Fibroblast of skin of left biceps (primary cell): ENCODE measurements at regions not wholly inside any gene's neighbourhood (a gene's known extent, or its start where the extent isn't known, plus 50 kb on each side); places are given as distances from the start of the nearest gene placed in this dataset.
"Not testable (repeated sequence)": the region's sequence is repeated elsewhere in the genome, so short reads cannot be mapped to it uniquely, and the experiment has no call there.

Experiments used
- DNase-seq, 2 experiments: peaks; one replicate each; pipeline ENCODE4 v3.0.0-alpha.2; 2013; ENCODE audit warnings: low read depth in 2 of 2

DNA sequence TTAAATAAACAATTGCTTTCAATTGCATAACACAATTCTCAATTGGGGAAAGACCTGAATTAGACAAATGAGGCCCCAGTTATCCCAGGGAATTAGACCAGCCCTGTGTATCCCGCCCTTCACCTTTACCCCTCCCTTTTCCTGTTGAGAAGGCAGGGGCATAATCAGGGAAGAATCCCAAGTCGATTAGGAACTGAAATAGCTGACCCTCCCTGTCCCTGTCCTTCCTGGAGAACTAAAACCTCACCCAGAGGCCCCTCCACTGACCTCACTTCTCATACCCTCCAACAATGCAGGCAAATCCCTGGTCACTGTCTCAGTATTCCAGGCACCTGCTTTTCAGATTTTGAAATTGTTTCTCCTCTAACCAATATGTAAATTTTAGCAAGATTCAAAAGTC lies 165.4 kb upstream of the CDH11 start:
- no peak for DNase-seq

DNA sequence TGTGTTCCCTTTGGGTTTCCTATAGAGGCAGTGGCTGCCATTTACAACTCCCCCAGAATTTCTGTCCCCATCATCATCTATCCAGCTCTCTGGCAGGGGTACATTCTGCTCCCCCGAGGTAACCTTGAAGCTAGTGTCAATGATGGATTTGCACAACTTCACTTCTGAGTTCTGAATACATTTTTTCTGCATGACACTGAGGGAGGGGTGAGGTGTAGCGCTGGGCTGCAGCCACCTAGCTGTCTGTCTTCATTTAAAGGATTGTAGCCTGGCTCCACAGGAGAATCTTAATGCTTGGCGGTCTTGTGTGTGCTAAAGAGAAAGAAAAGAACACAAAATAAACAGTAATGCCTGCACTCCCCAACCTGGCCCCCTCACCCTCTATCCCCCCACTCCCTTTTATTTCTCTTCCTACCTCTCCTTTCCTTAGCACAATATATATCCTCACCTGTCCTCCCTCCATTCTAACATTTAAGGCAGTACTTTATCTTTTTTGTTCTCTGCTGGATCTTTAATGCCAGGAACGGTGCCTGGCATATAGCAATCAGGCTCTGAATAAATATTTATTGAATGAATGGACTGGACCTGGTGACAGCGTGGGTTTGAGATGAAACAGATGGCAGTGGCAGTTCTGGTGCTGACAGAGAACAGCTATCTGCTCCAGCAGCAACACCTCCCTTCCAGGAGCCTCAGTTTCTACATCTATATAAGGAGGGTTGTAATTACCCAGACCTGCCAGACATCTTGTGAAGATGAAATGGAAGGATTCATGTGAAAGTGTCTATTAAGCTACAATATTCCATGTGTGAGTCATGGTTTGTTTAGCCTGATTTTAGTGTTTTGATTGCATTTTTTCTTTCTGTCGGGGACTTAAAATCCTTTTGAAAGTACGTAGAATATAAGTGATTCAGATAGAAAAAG lies 163.5 kb upstream of the CDH11 start:
- DNase-seq: no peak

DNA sequence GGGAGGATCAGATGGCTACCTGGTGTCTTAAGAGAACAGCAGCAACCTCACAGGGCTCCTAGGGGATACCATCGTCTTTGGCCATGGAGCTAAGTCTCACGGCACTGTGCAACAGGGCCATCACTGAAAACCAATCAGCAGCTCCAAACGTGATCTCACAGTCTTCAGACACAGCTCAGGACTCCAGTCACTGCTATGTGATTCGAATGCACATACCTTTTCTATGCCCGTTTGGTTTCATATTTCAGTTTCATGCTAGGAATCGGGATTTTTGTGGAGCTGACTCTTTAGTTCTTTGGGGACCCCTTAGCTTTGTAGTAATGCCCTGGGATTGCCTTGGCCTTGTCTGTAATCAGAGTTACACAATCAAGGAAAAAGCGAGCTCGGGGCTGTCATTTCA lies 162.8 kb upstream of the CDH11 start:
- DNase-seq: no peak

DNA sequence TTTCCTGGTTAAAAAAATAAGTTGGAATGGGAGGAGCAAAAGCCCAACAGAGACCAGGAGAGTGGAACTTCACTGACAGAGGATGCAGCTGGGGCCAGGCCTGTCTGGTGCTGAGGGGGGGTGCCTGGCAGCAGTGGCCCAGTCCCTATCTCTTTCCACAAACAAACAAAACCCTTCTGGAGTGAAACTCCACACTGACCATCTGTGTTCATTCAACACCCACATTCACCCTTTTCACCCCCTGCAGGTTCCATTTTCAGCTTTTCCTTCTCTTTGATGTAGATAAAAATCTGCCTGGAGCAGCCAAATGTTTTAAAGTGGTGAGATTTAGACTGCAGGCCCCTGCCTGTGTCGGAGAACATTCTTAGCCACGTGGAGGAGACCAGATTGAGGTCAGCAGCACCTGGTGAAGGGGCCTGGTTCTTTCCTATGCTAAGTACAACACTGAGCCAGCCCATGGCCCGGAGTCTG lies 161.4 kb upstream of the CDH11 start:
- DNase-seq: no peak

DNA sequence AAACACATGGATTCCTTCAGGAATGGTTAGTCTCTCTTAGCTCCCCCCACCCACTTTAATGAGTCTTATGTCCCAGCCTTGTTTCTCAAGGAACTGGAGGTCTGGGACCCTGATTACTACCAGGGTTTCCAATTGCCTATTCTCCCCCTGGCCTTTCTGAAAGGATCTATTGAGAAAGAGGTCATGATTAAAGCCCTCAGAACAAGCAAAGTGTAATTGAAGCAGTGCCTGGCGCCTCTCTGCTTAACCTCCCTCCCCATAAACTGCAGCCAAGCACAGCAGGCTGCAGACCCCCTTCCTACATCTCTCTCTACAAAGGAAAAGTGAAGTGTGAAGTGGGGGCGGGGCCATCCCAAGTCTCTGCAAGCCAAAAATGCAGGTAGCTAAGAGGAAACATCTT lies 159.7 kb upstream of the CDH11 start:
- no peak for DNase-seq

DNA sequence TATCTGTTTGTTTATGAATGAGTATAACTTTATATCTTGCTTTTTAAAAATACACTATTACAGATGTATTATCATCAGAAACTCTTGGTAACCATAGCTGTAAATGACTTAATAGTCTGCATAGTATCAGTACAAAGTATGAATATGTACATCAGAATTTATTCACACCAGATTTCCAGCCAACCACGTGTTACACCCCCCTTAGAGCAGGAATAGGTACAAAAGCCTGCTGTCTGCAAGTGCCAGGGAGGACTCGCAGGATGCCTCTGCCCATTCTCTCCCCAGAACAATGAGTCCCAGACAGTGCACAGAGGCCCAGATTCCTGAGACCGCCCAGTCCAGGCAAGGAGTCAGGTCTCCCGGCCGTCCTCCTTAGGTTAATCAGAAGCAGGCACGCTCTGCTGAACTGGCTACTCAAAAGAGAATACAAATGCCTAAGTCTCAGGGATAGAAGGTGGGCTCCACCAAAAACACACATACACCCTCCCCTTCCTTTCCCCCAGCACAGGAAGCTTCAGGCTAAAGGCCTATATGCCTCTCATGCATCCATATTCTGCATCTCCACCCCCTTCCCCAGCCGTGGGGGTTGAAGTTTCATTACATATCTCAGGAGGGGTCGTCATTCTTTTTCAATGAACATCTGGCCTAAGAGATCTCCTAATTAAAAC lies 159.1 kb upstream of the CDH11 start:
- no peak for DNase-seq

DNA sequence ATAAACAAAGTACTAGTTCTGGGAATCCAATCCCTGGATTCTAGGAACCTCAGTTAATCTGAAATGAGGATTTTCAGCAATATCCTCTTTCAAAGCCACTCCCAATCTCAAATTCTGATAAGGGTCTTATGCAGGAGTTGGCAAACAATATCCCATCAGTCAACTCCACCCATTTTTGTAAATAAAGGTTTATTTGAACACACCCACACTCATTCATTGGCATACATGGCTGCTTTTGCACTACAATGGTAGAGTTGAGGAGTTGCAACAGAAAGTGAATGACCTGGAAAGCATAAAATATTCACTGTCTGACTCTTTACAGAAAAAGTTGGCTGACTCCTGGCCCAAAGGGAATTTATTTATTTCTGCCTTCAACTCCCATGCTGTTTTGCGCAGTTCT lies 157.7 kb upstream of the CDH11 start:
- DNase-seq: no peak

DNA sequence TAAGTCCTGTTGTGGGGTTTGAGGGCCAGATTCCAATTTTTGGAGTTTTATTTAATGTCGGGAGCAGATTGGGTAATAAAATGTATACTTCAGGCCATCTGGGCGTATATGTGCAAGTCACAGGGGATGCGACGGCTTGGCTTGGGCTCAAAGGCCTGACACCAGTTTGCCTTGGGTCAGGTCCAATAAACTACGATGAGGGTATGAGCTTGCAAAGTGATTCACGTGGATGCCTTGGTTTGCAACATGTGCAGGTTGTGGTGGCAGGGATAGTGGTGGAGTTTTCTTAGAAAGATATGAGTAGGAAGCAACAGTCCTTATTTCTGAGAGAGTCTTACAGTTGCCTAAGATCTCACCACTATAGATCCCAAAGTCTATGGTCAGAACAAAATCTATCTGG lies 157.0 kb upstream of the CDH11 start:
- no peak for DNase-seq

DNA sequence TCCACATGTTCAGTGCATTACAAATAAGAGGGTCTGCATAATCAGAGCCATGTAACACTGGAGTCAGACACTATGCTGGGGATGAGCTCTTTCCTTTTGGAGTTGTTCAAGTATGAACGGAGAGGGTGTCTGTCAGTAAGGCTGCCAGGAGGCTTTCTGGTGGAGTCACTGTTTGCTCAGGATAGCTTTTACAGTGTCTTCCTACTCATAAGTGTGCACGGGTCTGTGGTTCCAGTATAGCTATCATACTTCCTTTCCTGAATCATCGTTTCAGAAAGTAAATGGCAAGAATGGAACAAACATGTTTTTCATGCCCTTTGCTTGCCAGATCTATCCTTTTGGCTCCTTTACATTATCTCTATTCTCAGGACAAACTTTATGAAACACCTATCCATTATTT lies 152.7 kb upstream of the CDH11 start:
- peak in 1 of 2 experiments; percentile 8 for DNase-seq

DNA sequence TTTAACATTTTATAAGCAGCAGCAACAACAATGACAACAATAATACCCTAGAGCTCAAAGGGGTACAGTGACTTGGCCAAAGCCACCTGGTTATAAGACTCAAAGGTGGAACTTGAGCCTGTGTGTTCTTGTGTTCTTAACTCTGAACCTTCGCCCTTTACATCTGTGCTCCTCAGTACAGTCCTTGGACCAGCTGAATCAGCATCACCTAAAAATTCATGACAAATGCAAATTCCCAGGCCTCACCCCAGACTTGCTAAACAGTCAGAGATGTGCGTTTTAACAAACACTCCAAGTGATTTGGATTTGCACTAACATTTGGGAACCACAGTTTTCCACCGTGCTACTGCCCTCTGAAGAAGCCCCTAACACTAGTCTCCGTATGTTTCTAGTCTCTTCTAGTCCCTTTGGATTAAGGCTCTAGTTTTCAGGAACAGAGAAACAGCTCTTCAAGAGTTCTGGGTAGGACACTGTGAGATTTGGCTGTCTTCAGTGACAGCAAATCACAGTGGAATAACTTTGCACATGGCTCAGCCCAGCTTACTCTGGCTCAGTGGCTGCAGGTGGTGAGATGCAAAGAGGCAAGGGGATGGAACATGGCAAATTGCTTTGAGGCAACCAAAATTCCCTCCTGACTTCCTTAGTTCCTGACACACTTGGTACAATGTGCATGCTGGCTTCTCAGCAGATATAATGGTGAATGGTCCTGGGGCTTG lies 151.0 kb upstream of the CDH11 start:
- DNase-seq: no peak

DNA sequence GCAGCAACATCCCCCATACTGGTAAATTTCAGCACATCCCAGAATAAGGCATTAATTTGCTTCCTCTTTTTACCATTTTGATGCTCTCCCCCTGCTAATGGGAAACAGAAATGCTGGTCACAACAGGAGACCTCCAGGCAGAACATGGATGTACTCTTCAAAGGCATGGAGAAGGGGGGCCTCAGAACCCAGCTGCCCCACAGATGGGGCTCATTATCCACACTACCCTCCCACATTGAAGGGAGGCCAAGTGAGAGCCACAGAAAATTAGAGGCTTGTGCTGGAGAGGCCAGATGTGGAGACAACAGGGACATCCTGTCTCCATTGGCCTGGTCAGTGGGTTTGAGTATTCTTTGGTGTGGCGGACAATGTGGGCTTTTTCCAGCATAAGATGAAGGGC lies 150.1 kb upstream of the CDH11 start:
- DNase-seq: peak in 1 of 2 experiments; percentile 10

DNA sequence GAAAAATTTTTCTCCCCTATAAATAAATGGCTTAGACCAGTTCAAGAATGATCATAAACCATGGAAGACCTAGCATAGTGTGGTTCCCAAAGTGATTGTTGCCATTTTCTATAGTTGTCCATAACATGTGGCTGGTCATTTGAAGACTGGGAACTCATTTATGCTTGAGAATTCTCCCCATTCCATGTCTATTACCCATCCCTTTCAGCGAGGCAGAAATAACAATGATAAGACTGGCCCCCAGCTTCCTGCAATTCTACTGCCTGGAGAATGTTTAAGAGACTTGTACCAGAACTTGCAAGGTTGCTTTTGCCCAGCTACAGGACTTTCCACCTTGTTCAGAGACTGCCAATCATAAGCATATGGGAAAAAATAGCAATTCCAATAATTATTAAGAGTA lies 146.5 kb upstream of the CDH11 start:
- no peak for DNase-seq

DNA sequence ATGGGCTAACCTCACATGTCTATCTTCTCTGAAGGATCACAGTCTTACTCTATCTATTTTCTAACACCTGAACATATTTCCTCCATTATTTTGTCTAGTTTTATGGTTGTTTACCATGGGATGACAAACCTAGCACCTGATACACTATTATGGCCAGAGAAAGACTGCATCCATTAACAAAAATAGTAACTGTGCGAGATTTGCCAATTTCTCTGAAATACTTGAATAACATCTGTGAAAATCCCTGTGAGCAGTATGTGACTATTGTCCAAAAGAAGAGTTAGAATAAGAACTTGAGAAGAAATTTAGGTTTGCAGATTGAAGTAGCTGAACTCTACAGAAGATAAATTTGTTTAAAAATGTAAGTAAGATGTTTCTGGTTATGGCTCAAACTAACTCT lies 142.0 kb upstream of the CDH11 start:
- DNase-seq: no peak

DNA sequence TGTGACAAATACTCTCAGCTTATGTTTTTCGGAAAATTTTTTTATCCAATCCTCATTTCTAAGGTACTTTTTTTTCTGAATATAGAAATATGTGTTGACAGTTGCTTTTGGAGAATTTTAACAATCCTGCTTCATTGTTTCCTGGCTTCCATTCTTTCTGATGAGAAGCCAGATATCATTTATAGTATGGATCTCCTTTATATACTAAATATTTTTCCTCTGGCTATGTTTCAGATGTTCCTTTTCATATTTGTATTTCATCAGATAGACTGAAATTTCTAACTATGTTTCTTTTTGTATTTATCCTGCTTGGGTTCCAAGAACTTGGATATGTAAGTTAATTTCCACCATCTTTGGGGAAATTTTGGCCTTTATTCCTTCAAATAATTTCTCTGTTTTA lies 138.9 kb upstream of the CDH11 start:
- no peak for DNase-seq

DNA sequence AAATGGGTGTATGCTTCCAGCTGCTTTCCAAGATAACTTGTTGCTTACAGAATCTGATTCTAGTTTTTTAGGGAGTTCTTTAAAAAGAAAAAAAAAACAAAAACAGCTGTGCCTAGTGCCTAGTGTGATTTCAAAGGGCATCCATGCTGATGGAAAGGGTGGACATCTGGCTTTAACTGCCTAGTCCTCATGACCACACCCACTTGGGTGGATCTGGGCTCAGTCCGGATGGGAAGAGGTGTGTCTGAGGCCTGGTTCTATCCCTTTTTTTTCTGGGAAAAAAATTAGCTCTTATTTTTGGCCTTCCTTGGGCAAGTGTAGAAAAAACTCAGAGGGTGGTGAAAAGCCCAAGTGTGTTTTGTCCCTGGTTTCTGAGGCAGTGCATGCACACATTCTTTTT lies 132.3 kb upstream of the CDH11 start:
- no peak for DNase-seq

DNA sequence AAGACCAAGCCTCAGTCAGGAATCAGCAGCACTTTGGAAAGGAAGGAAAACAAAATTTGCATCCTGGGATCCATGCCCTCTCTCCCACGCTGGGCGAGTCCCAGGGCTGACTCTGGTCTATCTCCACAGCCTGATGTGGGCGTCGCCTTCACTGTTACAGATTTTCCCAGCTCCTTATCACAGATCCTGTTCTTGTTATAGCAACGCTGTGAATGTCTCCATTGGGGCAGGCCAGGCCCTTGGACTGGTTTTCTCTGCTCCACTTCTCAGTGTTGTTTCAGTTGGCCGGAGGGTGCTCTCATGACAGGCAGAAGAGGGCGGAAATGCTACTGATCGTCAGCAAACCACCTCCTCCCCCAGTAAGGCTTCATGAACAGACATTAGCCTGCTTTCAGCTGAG lies 127.9 kb upstream of the CDH11 start:
- no peak for DNase-seq

DNA sequence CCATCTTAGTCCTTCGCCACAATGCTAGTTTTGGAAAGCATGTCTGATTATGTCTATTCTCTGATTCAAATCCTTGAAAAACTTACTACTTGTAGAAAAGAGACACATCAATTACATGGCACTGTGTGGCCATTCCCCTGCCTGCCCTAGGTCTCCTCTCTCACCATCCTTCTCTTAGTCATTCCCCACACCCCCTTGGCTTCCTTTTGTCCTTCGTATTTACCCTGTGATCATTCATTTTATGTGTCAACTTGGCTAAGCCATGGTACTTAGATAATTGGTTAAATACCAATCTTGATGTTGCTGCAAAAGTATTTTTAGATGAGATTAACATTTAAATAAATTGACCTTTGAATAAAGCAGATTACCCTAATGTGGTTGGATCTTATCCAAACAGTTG lies 122.9 kb upstream of the CDH11 start:
- DNase-seq: no peak

DNA sequence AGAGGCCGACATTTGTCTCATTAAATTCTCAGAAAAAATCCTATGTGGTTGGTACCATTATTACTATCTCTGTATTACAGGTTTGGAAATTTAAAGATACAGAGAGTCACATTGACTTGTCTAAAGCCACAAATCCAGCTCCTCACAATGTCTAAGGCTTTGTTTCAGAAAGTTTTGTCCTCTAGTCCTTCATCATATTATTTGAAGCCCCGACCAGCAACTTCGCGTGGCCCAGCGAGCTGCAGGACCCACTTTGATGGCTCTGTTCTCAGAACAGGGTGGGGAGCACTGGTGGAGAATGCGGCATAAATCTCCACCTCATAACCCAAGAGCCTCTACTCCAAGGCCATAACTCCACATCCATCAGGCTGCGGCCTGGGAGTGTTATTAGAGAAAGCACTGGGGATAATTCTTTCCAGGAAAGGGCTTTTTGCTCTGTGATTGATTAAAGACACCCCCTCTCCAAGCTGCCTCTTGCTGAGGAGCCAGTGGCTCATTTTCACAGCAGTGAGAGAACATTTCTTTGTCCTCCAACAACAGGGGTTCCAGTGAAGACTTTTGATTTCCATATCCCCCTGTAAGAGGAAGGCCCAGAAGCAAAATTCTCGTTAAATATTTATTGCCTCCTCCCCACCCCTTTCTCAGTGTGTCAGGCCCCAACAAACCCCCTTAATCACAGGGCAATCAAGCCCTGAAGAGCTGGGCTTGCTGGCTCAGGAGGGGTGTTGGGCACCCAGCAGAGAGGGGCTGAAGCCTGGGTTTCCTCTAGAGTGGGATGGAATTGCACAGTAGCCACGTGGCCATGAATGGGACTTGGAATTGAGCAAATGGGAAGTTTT lies 113.7 kb upstream of the CDH11 start:
- no peak for DNase-seq

DNA sequence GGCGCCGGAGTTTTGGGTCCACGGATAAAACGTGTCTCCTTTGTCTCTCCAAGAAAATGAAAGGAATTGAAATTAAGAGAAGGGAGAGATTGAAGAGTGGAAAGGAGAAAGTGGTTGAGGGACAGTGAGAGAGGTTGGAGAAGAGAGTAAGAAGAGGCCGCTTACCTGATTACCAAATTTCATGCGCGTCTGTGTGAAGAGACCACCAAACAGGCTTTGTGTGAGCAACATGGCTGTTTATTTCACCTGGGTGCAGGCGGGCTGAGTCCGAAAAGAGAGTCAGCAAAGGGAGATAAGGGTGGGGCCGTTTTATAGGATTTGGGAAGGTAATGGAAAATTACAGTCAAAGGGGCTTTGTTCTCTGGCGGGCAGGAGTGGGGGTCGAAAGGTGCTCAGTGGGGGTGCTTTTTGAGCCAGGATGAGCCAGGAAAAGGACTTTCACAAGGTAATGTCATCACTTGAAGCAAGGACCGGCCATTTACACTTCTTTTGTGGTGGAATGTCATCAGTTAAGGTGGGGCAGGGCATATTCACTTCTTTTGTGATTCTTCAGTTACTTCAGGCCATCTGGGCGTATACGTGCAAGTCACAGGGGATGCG lies 113.0 kb upstream of the CDH11 start:
- not testable (repeated sequence) for DNase-seq

DNA sequence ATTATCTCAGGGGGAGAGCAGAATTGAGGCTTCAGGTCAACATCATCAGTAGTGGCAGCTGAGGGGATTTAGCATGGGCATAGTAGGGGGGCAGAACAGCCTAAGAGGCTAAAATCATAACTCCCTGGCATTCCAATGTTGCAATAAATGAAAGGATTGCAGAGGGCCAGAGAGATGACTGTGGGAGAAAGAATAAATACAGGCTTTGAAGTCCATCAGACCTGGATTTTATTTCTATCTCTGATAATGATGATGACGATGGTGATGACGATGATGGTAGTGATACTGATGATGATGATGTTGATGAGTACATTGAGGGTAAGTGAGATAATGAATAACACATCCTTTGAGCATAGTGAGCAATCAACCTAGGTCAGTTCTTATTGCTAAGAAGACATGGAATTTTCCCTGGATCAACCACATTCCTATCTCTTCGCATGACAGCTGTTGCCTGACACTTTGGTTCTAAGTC lies 107.4 kb upstream of the CDH11 start:
- DNase-seq: peak; percentile 50 to 53
